GM21723 (cell line): ENCODE measurements at regions not wholly inside any gene's neighbourhood (a gene's known extent, or its start where the extent isn't known, plus 50 kb on each side); places are given as distances from the start of the nearest gene placed in this dataset.

Source experiments
- ATAC-seq: cut with Tn5 transposase; IDR thresholded peaks from one replicate; pipeline ENCODE4 v1.9.1; 2021; ENCODE audit warnings: mild to moderate bottlenecking, moderate library complexity; ENCODE audit not compliant: unreplicated experiment

DNA sequence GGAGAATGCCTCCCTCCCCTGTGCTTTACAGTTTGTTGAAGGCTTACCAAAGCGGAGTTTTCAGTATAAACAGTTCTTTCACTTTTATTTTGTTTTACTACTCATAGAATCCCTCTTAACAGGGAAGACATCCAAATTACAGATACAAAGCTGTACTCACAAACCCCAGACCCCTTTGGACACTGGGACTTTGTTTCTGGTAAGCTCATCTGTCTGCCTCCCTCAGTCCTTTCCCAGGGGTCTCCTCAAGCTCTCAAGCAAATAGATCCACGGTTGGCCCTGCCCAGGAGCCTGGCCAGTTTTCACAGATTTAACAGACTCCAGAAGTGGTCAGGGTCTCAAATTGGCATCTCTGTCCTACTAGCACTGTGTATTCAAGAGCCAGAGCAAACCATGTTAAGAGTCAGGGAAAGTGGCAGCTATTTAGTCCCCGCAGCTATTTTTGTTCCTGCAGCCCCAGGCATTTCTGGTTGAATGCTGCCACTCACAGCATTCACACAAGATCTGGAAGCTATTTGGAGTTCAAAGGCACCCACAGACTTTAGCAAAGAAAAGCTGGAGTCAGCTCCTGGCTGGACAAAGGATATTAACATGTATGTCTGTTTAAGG lies 54.2 kb downstream of the TMEM100 start:
- ATAC-seq, result no peak

DNA sequence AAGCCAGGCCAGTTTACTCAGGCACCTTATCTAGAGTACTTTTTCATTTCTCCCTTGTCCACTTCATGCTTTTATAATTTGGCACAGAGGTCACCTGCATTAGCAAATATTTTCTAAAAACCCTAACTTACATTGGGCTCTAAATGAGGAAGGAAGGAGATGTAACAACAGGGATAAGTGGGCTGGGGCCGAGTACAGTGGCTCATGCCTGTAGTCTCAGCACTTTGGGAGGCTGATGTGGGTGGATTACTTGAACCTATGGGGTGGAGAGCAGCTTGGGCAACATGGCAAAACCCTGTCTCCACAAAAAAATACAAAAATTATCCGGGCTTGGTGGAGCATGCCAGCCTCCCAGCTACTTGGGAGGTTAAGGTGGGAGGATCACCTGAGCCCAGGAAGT lies 55.9 kb downstream of the TMEM100 start:
- ATAC-seq, result no peak

GRCh38 chr17:55664287-55664686 lies 58.4 kb downstream of the TMEM100 start:
- peak; percentile 83 for ATAC-seq

DNA sequence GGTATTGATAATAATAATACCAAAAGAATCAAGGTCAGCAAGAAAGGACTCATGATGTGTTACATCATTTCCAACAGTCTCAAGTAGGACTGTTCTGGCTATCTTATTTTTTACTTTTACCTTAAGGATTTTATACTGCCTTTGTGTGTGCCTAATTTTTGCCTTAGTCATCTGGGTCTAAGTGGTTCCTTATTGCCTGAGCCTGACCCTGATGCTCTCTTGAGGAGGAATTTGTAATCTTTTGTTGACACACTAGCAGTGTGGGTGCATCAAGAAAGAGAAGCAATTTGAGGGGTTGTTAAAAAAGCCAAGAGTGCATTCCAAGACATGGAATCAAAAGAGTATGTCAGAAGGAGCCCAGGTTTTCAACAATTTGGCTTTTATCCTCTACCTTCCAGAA lies 59.3 kb downstream of the TMEM100 start:
- no peak for ATAC-seq

GRCh38 chr17:55661963-55662834 lies 60.5 kb downstream of the TMEM100 start:
- ATAC-seq, result no peak

- no peak for ATAC-seq
Measured at GRCh38 chr17:55661256-55661758, 61.4 kb downstream of the TMEM100 start.

- ATAC-seq, result no peak
Measured at GRCh38 chr17:55660178-55660886, 62.3 kb downstream of the TMEM100 start.

GRCh38 chr17:55659661-55660060 lies 63.0 kb downstream of the TMEM100 start:
- ATAC-seq, result no peak

- no peak for ATAC-seq
Measured at GRCh38 chr17:55655777-55656176, 66.9 kb downstream of the TMEM100 start.

DNA sequence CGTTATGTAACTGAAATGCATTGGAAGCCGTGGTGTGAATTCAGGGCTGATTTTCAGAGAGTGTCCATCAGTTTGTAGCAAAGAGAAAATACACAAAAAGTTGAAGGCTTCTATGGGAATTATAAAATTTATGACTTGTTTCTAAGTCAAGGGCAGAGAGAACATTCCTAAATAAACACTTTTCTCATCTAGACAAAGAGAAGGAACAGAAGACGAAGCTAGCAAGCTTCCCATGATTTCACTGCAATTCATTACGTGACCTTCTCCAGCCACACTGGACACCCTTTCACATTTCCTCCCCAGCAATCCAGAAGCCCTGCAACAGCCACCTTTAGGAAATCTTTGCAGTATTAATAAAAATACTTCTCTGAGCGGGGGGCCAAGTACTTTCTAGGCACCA lies 67.8 kb downstream of the TMEM100 start:
- ATAC-seq, result no peak

- ATAC-seq, result no peak
Measured at GRCh38 chr17:55654022-55654421, 68.6 kb downstream of the TMEM100 start.

GRCh38 chr17:55652825-55653224 lies 69.8 kb downstream of the TMEM100 start:
- ATAC-seq, result no peak

- ATAC-seq, result no peak
Measured at GRCh38 chr17:55652114-55652823, 70.4 kb downstream of the TMEM100 start.

DNA sequence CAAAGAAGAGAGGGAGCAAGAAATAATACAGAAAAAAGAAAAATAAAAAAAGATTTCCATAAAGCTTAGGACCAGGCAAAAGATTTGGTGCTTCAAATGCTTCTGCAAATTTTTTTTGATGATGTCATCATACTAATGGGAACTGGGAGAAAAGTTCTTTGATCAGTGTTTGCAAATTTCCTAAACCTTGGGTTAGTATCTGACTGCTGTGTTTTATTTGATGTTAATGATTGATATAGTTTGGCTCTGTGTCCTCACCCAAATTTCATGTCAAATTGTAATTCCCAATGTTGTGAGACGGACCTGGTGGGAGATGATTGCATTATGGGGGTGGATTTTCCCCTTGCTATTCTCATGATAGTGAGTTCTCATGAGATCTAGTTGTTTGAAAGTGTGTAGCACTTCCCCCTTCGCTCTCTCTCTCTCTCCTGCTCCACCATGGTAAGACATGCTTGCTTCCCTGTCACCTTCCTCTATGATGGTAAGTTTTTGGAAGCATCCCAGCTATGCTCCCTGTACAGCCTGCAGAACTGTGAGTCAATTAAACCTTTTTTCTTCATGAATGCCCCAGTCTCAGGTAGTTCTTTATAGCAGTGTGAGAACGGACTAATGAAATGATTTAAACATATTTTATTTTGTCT lies 72.6 kb downstream of the TMEM100 start:
- ATAC-seq, result no peak

DNA sequence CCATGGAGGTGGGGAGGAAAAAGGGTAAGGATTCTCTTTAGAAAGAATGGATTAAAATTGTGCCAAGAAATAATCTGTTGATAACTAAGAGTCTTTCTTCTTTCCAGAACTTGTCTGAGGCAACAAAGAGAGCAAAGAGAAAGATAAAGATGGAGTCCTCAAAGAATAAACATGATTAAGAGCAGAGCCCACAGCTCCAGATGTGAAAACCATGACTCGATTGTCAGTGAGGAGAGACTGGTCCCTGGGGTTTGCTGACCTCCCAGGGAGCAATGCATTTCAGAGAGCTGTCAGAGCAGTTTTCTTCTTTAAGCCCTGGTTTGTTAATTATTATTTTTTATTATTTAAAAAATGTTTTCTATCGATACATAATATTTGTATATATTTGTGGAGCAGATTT lies 74.6 kb downstream of the TMEM100 start:
- ATAC-seq, result no peak

- no peak for ATAC-seq
Measured at GRCh38 chr17:55645361-55645760, 77.3 kb downstream of the TMEM100 start.

DNA sequence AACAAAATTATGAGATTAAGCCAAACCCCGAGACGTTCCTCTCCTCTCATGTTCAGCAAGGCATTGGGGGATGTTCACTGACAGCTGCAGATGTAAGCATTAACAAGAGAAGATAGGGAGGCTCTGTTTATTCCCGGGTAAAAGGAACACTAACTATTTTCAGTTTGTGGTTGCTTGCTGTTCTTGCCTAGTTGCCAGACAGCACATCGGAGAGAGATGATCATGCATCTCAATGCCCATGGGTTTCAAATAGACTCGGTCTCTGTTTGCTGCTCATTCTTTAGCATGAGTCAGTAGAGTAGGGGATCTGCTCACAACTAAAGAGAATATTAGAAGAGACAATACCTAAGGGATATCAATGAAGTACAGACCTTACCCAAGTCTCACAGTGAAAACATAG lies 78.3 kb downstream of the TMEM100 start:
- no peak for ATAC-seq

DNA sequence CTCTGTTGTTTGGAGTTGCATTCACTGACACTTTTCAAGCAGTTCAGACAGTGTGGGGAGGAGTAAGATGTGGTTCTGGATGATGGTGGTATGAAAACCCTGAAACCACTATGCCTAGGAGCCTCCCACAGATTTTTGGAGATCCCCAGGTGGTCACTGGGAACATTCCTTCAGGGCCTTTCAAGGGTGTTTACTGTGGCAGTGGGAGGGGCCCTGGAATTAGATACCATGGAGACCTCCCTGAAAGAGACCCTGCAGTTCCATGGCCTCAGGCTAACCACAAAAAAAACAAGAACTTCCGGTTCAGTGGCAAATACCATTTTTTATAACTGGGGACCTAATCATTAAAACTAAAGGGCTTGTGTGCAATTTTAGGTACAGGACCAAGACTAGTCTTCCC lies 79.9 kb downstream of the TMEM100 start:
- ATAC-seq, result no peak

GRCh38 chr17:55641676-55642081 lies 81.0 kb downstream of the TMEM100 start:
- peak; percentile 72 for ATAC-seq

- ATAC-seq, result no peak
Measured at GRCh38 chr17:55639096-55639495, 83.6 kb downstream of the TMEM100 start.
